Suprapubic skin (tissue), 4 donors: ENCODE measurements at regions not wholly inside any gene's neighbourhood (a gene's known extent, or its start where the extent isn't known, plus 50 kb on each side); places are given as distances from the start of the nearest gene placed in this dataset.

Experiments used
- DNase-seq, 2 donors: peaks; one replicate each; pipeline ENCODE4 v3.0.0-alpha.2; 2019; ENCODE audit warnings: low spot score in 2 of 2
- H3K27ac ChIP-seq: fragments of 200-600 bp; sonication (generic); one replicate; pipeline ENCODE4 v1.5.1; 2019
- H3K27me3 ChIP-seq: fragments of 200-600 bp; sonication (generic); one replicate; pipeline ENCODE4 v1.5.1; 2019
- H3K36me3 ChIP-seq: fragments of 200-600 bp; sonication (generic); one replicate; pipeline ENCODE4 v1.5.1; 2019
- H3K4me1 ChIP-seq: fragments of 200-600 bp; sonication (generic); one replicate; pipeline ENCODE4 v1.5.1; 2019
- H3K4me3 ChIP-seq: fragments of 200-600 bp; sonication (generic); one replicate; pipeline ENCODE4 v1.5.1; 2019; ENCODE audit warnings: mild to moderate bottlenecking
- H3K9me3 ChIP-seq: fragments of 200-600 bp; sonication (generic); one replicate; pipeline ENCODE4 v1.5.1; 2019
- CTCF ChIP-seq, 2 donors: fragments of 200-600 bp in 1 of 2; fragments of 450-650 bp in 1 of 2; sonication (generic) in 1 of 2; IDR thresholded peaks; one replicate each; pipeline ENCODE4 v1.5.1; 2016 to 2019; ENCODE audit warnings: antibody characterized with exemption in 2 of 2, mild to moderate bottlenecking in 1 of 2, moderate library complexity in 1 of 2
- EP300 ChIP-seq: sonication (generic); formaldehyde crosslinking; IDR thresholded peaks from one replicate; pipeline ENCODE4 v1.6.1; 2017; ENCODE audit warnings: antibody characterized with exemption
- POLR2A ChIP-seq, 2 donors: fragments of 450-650 bp; IDR thresholded peaks; one replicate each; pipeline ENCODE4 v1.6.1; 2017; ENCODE audit warnings: antibody characterized with exemption in 2 of 2, mild to moderate bottlenecking in 2 of 2, moderate library complexity in 2 of 2
- POLR2AphosphoS5 ChIP-seq, 3 donors: sonication (generic); formaldehyde crosslinking; IDR thresholded peaks; one replicate each; pipeline ENCODE4 v1.6.1; 2017; ENCODE audit warnings: antibody characterized with exemption in 3 of 3
- WGBS: methylation state at CpG from one replicate; pipeline ENCODE4 v1.1.5; 2018; 5-methylcytosine and 5-hydroxymethylcytosine counted together

DNA sequence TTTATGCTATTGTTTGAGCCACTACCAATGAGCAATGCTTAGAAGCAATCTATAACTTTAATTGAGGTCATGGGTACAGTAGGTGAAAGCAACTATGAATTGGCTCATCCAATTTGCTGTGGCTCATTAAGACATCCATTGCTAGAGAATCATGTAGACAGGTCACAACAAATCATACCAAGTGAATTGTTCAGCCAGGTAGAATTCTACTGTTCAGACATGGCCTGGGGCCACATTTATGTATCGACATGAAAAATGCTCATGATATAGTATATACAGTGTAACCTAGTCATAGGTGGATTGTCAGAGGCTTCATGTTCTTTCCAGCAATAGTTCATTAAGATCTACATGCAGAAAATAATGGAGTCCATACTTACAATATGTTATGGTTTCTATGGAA is 633.7 kb upstream of the EYS start:
- Histone ChIP-seq H3K4me1 (no peaks in the 10 kb centered on the region), H3K36me3 (no peaks in the 10 kb centered on the region), H3K9me3 (no peaks in the 10 kb centered on the region), H3K4me3 (no peak overlapping the region), H3K27ac (no peak overlapping the region), H3K27me3 (no peaks in the 10 kb centered on the region)
- 67% methylated on average over 1 of the region's 1 CpG for WGBS
- TF ChIP-seq POLR2AphosphoS5 (IDR thresholded peaks at IDR 0.05) (no peak), CTCF (IDR thresholded peaks at IDR 0.05) (no peak), EP300 (no peak), POLR2A (IDR thresholded peaks at IDR 0.05) (no peak)
- DNase-seq = no peak

GRCh38 chr6:66336176-66336575 is 629.1 kb upstream of the EYS start:
- DNase-seq = no peak
- Histone ChIP-seq H3K27me3 (no peaks in the 10 kb centered on the region), H3K9me3 (no peaks in the 10 kb centered on the region), H3K4me3 (no peak overlapping the region), H3K4me1 (no peaks in the 10 kb centered on the region), H3K36me3 (no peaks in the 10 kb centered on the region), H3K27ac (no peak overlapping the region)
- 32% methylated on average over 1 of the region's 1 CpG for WGBS
- TF ChIP-seq POLR2A (IDR thresholded peaks at IDR 0.05) (no peak), POLR2AphosphoS5 (IDR thresholded peaks at IDR 0.05) (no peak), CTCF (IDR thresholded peaks at IDR 0.05) (no peak)

- Histone ChIP-seq H3K4me3 (no peak overlapping the region), H3K9me3 (no peaks in the 10 kb centered on the region), H3K27ac (no peak overlapping the region), H3K36me3 (no peaks in the 10 kb centered on the region), H3K4me1 (no peaks in the 10 kb centered on the region), H3K27me3 (no peaks in the 10 kb centered on the region)
- DNase-seq = no peak
- WGBS = 77% methylated on average over 3 of the region's 3 CpGs
- no peak for TF ChIP-seq POLR2A (IDR thresholded peaks at IDR 0.05)
- TF ChIP-seq POLR2AphosphoS5 (IDR thresholded peaks at IDR 0.05) = no peak
- TF ChIP-seq EP300 = no peak
These were observed 621.2 kb upstream of the EYS start for GRCh38 chr6:66328200-66328599.

GRCh38 chr6:66326228-66326627 is 619.2 kb upstream of the EYS start:
- 74% methylated on average over 3 of the region's 3 CpGs for WGBS
- no peak overlapping the region for H3K4me3 ChIP-seq
- no peaks in the 10 kb centered on the region for H3K36me3 ChIP-seq
- TF ChIP-seq EP300 = no peak
- TF ChIP-seq POLR2AphosphoS5 (IDR thresholded peaks at IDR 0.05) = no peak
- no peaks in the 10 kb centered on the region for H3K9me3 ChIP-seq
- no peak overlapping the region for H3K27ac ChIP-seq
- H3K4me1 ChIP-seq = no peaks in the 10 kb centered on the region
- no peak for DNase-seq
- no peaks in the 10 kb centered on the region for H3K27me3 ChIP-seq

- H3K9me3 ChIP-seq = no peaks in the 10 kb centered on the region
- WGBS = 74% methylated on average over 6 of the region's 6 CpGs
- no peak for TF ChIP-seq POLR2AphosphoS5 (IDR thresholded peaks at IDR 0.05)
- no peak for TF ChIP-seq EP300
- TF ChIP-seq CTCF (IDR thresholded peaks at IDR 0.05) = no peak
- no peak for TF ChIP-seq POLR2A (IDR thresholded peaks at IDR 0.05)
- H3K27ac ChIP-seq = no peak overlapping the region
- H3K36me3 ChIP-seq = no peaks in the 10 kb centered on the region
- no peaks in the 10 kb centered on the region for H3K4me1 ChIP-seq
- no peak for DNase-seq
- H3K4me3 ChIP-seq = no peak overlapping the region
- no peaks in the 10 kb centered on the region for H3K27me3 ChIP-seq
These were observed 614.0 kb upstream of the EYS start for GRCh38 chr6:66321017-66321416.

GRCh38 chr6:66307490-66307889 is 600.5 kb upstream of the EYS start:
- Histone ChIP-seq H3K4me3 (no peak overlapping the region), H3K9me3 (peaks cover 11% of the 10 kb centered on the region), H3K27ac (no peak overlapping the region), H3K4me1 (no peaks in the 10 kb centered on the region), H3K36me3 (no peaks in the 10 kb centered on the region), H3K27me3 (no peaks in the 10 kb centered on the region)
- 94% methylated on average over 2 of the region's 2 CpGs for WGBS
- TF ChIP-seq CTCF (IDR thresholded peaks at IDR 0.05) = no peak
- no peak for TF ChIP-seq POLR2AphosphoS5 (IDR thresholded peaks at IDR 0.05)
- TF ChIP-seq POLR2A (IDR thresholded peaks at IDR 0.05) = no peak
- TF ChIP-seq EP300 = no peak
- no peak for DNase-seq
